ENCODE measurements at regions not wholly inside any gene's neighbourhood (a gene's known extent, or its start where the extent isn't known, plus 50 kb on each side); places are given as distances from the start of the nearest gene placed in this dataset.
A peak's percentile ranks its signal among the peaks of the same experiment; 100 is the strongest.

GRCh38 chr17:5843366-5844026, 226.7 kb upstream of the WSCD1 start:
- H3K9me3 Mint-ChIP-seq = no peaks in the 10 kb centered on the region
- H3K27ac Mint-ChIP-seq = no peak overlapping the region
- no peak for DNase-seq (ENCODE audit: low spot score in 2 of 2)
- ATAC-seq = no peak
- H3K36me3 Mint-ChIP-seq = no peaks in the 10 kb centered on the region

- no peak for ATAC-seq
- DNase-seq (ENCODE audit: low spot score in 2 of 2) = no peak
- Mint-ChIP-seq H3K9me3 (no peaks in the 10 kb centered on the region), H3K27ac (no peak overlapping the region), H3K36me3 (no peaks in the 10 kb centered on the region)
Observed at GRCh38 chr17:5846001-5846400, 224.2 kb upstream of the WSCD1 start.

- H3K36me3 Mint-ChIP-seq = no peaks in the 10 kb centered on the region
- no peaks in the 10 kb centered on the region for H3K9me3 Mint-ChIP-seq
- no peak overlapping the region for H3K27ac Mint-ChIP-seq
- no peak for DNase-seq (ENCODE audit: low spot score in 2 of 2)
- ATAC-seq = no peak
Observed at GRCh38 chr17:5854871-5855554, 215.2 kb upstream of the WSCD1 start.

DNA sequence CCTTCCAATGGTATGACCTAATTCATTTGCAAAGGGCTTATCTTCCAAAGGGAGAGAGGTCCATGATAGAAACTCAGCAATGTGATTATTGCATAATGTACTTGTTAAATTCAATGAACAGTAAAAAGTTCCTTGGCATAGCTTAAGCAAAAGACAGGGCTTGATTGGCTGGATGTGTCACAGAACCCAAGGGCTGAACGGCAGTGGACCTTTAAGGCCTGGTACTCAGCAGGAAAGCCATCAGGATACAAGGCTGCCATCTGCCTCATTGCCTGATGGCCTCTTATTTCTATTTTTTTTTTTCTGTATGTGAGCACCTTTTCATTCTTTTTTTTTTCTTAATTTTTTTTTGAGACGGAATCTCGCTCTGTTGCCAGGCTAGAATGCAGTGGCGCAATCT, 208.9 kb upstream of the WSCD1 start:
- ATAC-seq (no peak), DNase-seq (ENCODE audit: low spot score in 2 of 2) (no peak)

DNA sequence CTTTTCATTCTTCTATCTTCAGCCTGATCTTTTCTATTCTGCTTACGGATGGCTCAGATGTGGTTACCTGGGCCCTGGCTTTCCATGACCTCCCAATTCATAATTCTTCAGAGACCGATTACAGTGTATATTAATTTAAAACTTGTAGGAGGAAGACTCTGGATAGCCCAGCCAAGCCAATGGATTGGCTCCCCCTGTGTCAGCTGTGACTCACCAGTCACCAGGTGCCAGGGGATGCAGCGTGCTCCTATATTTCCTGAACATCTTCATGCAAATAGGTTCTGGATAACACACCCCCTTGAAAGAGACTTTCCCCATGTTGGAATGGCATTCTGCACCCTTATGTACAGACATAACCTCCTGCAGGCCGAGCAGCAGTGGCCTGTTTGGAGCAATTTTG, 208.3 kb upstream of the WSCD1 start:
- Mint-ChIP-seq H3K36me3 (no peaks in the 10 kb centered on the region), H3K27ac (peak overlapping the region in 1 of 2 donors; percentile 44), H3K9me3 (no peaks in the 10 kb centered on the region)
- no peak for DNase-seq (ENCODE audit: low spot score in 2 of 2)
- no peak for ATAC-seq

More for the DNA sequence above, 208.9 kb upstream of the WSCD1 start:
- Mint-ChIP-seq H3K9me3 (no peaks in the 10 kb centered on the region), H3K27ac (no peak overlapping the region), H3K36me3 (no peaks in the 10 kb centered on the region)

DNA sequence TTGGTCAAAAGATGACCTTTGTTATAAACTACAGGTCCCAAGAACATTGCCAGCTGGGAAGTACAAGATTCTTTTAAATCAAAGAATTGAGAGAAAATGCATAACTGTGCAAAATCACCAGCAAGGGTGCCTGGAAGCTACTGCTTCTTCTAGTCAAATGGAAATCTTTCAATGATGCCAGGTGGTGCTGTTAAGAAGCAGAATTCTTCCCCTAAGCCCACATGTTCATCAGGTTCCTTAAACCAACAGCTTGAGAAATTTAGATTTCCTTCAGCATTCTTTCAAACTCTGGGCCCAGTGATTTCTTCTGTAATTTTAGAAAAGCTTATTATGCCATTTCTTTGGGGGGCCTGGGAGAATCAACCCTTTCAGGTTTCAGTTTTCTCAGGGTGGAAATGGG, 207.8 kb upstream of the WSCD1 start:
- Mint-ChIP-seq H3K36me3 (no peaks in the 10 kb centered on the region), H3K9me3 (no peaks in the 10 kb centered on the region), H3K27ac (no peak overlapping the region)
- ATAC-seq (no peak), DNase-seq (ENCODE audit: low spot score in 2 of 2) (no peak)

DNA sequence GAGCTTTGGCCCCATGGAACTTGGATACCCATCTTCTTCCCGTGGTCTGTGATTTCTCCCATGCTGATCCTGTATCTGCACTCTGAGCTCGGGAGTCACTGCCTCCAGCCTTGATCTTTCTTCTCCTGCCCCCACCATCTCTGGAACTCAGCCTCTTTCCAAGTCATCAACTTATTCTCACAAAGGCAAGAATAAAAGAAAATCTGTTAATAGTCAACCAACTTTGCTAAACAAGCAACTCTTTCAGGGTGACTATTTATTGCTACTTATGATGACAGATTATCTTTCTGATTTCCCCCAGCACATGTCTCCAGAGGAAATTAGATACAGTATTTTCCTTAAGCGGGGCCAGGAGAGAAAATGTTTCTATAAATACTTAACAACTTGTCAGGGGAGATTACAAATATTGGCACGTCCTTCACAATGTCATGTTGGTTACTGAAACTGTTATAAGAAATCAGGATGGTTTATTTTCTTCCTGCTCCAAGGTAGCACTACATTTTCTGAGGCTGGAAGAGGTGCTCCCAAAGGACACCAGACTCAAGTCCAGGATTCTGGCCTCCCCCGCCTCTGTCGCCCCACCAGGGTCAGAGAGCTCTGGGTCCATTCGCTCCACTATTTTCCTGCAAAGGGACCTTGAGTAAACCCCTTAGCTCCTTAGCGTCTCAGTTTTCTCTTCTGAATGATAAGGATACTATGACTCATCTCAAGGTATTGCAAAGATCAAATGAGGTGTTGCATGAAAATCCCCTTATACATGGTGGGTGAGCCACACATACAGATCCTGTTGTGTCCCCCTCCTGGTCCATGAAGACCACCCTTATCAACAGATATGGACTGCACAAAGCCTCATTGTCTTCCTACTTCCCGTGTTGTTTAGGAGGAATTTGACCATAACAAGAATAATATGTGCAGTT, 205.2 kb upstream of the WSCD1 start:
- peak in 1 of 2 donors; percentile 73 for ATAC-seq
- no peaks in the 10 kb centered on the region for H3K36me3 Mint-ChIP-seq
- no peak for DNase-seq (ENCODE audit: low spot score in 2 of 2)
- no peak overlapping the region for H3K27ac Mint-ChIP-seq
- no peaks in the 10 kb centered on the region for H3K9me3 Mint-ChIP-seq

GRCh38 chr17:5866978-5867377, 203.2 kb upstream of the WSCD1 start:
- ATAC-seq = no peak
- Mint-ChIP-seq H3K36me3 (no peaks in the 10 kb centered on the region), H3K9me3 (no peaks in the 10 kb centered on the region), H3K27ac (no peak overlapping the region)
- DNase-seq (ENCODE audit: low spot score in 2 of 2) = no peak

- no peaks in the 10 kb centered on the region for H3K36me3 Mint-ChIP-seq
Observed at GRCh38 chr17:5869041-5869745, 201.0 kb upstream of the WSCD1 start.

DNA sequence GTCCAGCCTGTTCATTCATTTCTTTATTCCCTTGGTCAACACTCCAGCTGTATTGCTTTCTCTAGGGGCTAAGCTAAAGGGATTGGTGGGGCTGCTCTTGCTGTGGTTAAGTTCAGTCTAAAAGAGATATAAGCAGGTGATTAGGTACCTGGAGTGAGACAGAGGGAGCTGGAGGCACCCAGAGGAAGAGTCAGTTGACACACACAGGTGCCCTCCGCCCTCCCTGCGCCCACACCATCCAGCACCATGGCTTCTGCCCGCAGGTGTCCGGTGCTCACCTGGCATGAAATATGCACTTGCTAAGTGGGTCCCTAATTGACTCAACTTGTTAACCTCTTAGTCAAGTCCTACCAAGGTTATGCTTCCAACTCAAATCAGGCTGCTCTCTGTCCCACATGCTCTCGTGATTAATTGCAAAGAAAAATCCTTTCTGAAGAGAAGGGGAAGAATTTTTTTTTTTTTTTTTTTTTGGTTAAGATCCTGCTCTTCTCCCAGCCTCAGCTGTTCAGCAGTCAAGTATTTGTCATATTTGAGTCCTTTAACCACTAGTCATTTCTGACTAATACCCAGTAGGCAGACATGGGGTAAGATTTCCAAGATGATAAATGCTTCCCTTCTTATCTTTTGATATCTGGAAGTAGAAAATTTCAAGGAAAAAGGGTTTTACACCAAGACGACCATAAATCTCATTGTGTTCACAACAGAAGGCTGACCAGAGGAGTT, 199.8 kb upstream of the WSCD1 start:
- ATAC-seq = no peak
- no peak for DNase-seq (ENCODE audit: low spot score in 2 of 2)
- Mint-ChIP-seq H3K27ac (no peak overlapping the region), H3K36me3 (no peaks in the 10 kb centered on the region), H3K9me3 (no peaks in the 10 kb centered on the region)

More at GRCh38 chr17:5869041-5869745, 201.0 kb upstream of the WSCD1 start:
- Mint-ChIP-seq H3K27ac (no peak overlapping the region), H3K9me3 (no peaks in the 10 kb centered on the region)
- ATAC-seq = no peak
- no peak for DNase-seq (ENCODE audit: low spot score in 2 of 2)

DNA sequence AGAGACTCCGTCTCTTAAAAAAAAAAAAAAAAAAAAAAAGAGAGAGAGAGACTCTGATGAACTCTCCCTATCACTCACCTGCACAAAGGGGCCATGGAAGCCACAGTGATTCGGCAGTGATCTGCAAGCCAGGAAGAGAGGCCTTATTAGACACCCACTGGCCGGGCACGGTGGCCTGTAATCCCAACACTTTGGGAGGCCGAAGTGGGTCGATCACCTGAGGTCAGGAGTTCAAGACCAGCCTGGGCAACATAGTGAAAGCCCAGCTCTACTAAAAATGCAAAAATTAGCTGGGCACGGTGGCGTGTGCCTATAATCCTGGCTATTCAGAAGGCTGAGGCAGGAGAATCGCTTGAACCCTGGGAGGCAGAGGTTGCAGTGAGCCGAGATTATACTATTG, 198.5 kb upstream of the WSCD1 start:
- ATAC-seq (no peak), DNase-seq (ENCODE audit: low spot score in 2 of 2) (no peak)
- no peaks in the 10 kb centered on the region for H3K36me3 Mint-ChIP-seq

DNA sequence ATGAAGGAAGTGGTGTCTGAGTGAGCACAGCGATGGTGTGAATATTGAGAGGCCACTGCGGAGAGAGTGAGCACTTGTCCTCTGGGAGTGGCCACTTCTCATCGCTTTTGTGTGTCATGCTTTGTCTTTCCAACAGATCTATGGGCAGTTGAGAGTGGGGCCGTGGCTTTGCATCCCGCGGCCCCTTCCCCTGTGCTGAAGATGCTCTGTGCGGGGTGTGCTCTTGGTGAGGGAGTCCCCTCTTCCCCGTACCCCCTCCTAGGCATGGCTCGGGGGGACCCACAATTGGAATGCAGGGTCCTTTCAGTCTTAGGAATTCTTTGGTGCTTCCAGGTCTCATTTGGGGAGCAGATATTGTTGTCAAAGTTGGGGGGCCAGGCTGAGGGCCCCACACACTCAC, 197.3 kb upstream of the WSCD1 start:
- Mint-ChIP-seq H3K27ac (no peak overlapping the region), H3K36me3 (no peaks in the 10 kb centered on the region), H3K9me3 (no peaks in the 10 kb centered on the region)
- no peak for ATAC-seq
- DNase-seq (ENCODE audit: low spot score in 2 of 2) = no peak

More for the DNA sequence above, 198.5 kb upstream of the WSCD1 start:
- no peak overlapping the region for H3K27ac Mint-ChIP-seq
- H3K9me3 Mint-ChIP-seq = no peaks in the 10 kb centered on the region

DNA sequence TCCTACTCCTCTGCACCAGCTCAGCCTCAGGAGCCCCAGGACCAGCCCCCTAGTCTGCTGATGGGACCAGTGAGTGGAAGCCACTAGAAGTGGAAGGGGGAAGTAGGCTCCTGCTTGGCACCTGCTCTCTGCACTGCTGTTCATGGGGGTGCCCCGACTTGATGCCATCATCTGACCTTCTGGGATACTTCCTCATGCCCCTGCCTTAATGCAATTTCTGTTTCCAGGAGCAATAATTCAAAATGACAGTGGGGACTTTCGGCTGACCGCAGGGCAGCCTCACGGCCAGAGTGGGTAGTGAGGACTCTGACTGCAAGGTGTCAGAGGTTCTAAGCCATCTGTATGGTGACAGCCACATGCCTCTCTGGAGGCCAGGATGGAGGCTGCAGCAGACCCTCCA, 196.4 kb upstream of the WSCD1 start:
- Mint-ChIP-seq H3K36me3 (no peaks in the 10 kb centered on the region), H3K27ac (no peak overlapping the region), H3K9me3 (no peaks in the 10 kb centered on the region)
- DNase-seq (ENCODE audit: low spot score in 2 of 2) (no peak), ATAC-seq (peak in 1 of 2 donors; percentile 24)

- ATAC-seq (no peak), DNase-seq (ENCODE audit: low spot score in 2 of 2) (no peak)
- Mint-ChIP-seq H3K36me3 (no peaks in the 10 kb centered on the region), H3K27ac (no peak overlapping the region), H3K9me3 (no peaks in the 10 kb centered on the region)
Observed at GRCh38 chr17:5874486-5874885, 195.7 kb upstream of the WSCD1 start.

DNA sequence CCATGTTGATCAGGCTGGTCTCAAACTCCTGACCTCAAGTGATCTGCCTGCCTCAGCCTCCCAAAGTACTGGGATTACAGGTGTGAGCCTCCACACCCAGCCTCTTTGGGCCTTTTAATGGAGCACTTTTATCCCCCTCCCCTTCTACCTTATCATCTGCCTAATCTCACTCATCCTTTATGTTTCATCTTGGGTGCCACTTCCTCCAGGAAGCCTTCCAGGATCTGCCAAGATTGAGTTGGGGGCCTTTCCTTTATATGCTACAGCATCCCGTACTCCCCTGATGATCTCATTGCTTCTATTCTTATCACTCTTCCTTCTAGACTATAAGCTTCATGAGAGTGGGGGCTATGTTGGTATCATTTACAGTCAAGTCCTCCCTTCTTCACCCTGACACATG, 192.8 kb upstream of the WSCD1 start:
- ATAC-seq = no peak
- DNase-seq (ENCODE audit: low spot score in 2 of 2) = no peak
- no peaks in the 10 kb centered on the region for H3K36me3 Mint-ChIP-seq
- no peaks in the 10 kb centered on the region for H3K9me3 Mint-ChIP-seq
- no peak overlapping the region for H3K27ac Mint-ChIP-seq

GRCh38 chr17:5877948-5878347, 192.2 kb upstream of the WSCD1 start:
- Mint-ChIP-seq H3K36me3 (no peaks in the 10 kb centered on the region), H3K27ac (no peak overlapping the region), H3K9me3 (no peaks in the 10 kb centered on the region)
- ATAC-seq (no peak), DNase-seq (ENCODE audit: low spot score in 2 of 2) (no peak)

Measured in activated naive CD4-positive, alpha-beta T cell treated with anti-CD3 and anti-CD28 coated beads, Interleukin-2, amount 50 U/mL, for 72 hours (primary cell).